MCF 10A (cell line): ENCODE measurements at regions not wholly inside any gene's neighbourhood (a gene's known extent, or its start where the extent isn't known, plus 50 kb on each side); places are given as distances from the start of the nearest gene placed in this dataset.

Experiments
- BruUV-seq: library from RNA; stranded (reverse); fragments of 400-500 nt; replicated peaks from 2 replicates; lab custom pipeline; 2021; lab: Mats Ljungman, UMichigan
- CTCF ChIA-PET: fragments of 300-600 bp; sonication (Branson Sonifier 250); formaldehyde crosslinking; extraction: SDS; loops from one replicate; lab custom pipeline; 2021; ENCODE audit warnings: antibody characterized with exemption, inconsistent platforms; lab: Yijun Ruan, JAX
- POLR2A ChIA-PET: fragments of 300-600, 350-650 bp; sonication (Branson Sonifier 250); formaldehyde crosslinking; extraction: SDS; loops from one replicate; lab custom pipeline; 2020; ENCODE audit warnings: antibody characterized with exemption, inconsistent platforms; lab: Yijun Ruan, JAX
- DNase-seq: peaks from one replicate; pipeline ENCODE4 v3.0.0-alpha.2; 2018; ENCODE audit not compliant: unreplicated experiment
- H3K27ac Mint-ChIP-seq: one replicate; pipeline ENCODE4 v1.8.0; 2022; ENCODE audit warnings: mild to moderate bottlenecking, low read depth, mixed read lengths; ENCODE audit not compliant: unreplicated experiment
- H3K27me3 Mint-ChIP-seq: one replicate; pipeline ENCODE4 v1.8.0; 2022; ENCODE audit warnings: mixed read lengths; ENCODE audit not compliant: insufficient read depth, unreplicated experiment
- H3K36me3 Mint-ChIP-seq: one replicate; pipeline ENCODE4 v1.8.0; 2022; ENCODE audit warnings: mild to moderate bottlenecking, moderate library complexity, mixed read lengths; ENCODE audit not compliant: insufficient read depth, unreplicated experiment
- H3K4me1 Mint-ChIP-seq: one replicate; pipeline ENCODE4 v1.8.0; 2022; ENCODE audit warnings: mixed read lengths; ENCODE audit not compliant: insufficient read depth, unreplicated experiment
- H3K4me3 Mint-ChIP-seq: one replicate; pipeline ENCODE4 v1.8.0; 2022; ENCODE audit warnings: mild to moderate bottlenecking, moderate library complexity, mixed read lengths; ENCODE audit not compliant: unreplicated experiment
- H3K9me3 Mint-ChIP-seq: one replicate; pipeline ENCODE4 v1.8.0; 2022; ENCODE audit warnings: mixed read lengths; ENCODE audit not compliant: unreplicated experiment
- intact Hi-C: fragments of 100-400 bp; cut with micrococcal nuclease; formaldehyde crosslinking; loops from 2 replicates; pipeline ENCODE4 v1.14.1; 2022
- TF ChIP-seq, protein P1 (sequence below): fragments of 200-600 bp; IDR thresholded peaks from one replicate; pipeline ENCODE4 v1.8.0; 2022; ENCODE audit warnings: antibody characterized with exemption, mild to moderate bottlenecking; ENCODE audit not compliant: unreplicated experiment

DNA sequence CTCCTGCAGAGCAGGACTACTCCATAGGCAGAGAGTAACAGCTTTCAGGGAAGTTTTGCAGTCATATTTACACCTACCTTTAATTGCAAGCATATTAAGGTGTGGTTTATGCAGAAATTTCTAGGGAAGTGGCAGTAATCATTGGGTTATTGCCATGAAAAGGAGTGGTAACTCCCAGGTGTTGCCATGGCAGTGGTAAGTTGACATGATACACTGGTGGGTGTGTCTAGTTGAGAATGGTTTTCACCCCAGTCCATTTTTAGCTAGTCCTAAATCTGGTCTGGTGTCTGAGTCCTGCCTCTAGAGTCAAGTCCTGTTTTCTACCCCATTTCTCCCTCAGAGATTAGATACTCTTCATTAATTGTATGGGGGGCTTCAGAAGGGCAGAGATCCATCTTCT is 128.4 kb upstream of the GMNC start:
- H3K27ac Mint-ChIP-seq, result no peak overlapping the region
- TF ChIP-seq, protein P1, sequence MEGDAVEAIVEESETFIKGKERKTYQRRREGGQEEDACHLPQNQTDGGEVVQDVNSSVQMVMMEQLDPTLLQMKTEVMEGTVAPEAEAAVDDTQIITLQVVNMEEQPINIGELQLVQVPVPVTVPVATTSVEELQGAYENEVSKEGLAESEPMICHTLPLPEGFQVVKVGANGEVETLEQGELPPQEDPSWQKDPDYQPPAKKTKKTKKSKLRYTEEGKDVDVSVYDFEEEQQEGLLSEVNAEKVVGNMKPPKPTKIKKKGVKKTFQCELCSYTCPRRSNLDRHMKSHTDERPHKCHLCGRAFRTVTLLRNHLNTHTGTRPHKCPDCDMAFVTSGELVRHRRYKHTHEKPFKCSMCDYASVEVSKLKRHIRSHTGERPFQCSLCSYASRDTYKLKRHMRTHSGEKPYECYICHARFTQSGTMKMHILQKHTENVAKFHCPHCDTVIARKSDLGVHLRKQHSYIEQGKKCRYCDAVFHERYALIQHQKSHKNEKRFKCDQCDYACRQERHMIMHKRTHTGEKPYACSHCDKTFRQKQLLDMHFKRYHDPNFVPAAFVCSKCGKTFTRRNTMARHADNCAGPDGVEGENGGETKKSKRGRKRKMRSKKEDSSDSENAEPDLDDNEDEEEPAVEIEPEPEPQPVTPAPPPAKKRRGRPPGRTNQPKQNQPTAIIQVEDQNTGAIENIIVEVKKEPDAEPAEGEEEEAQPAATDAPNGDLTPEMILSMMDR, result no peak
- no peak overlapping the region for H3K4me3 Mint-ChIP-seq
- ChIA-PET CTCF (no interaction called here), POLR2A (interaction anchor here (0.9 kb wide), 1 partner anchor 94 kb away, joined by 4 read pairs; no protein-coding TSS in a partner anchor)
- no peaks in the 10 kb centered on the region for H3K27me3 Mint-ChIP-seq
- DNase-seq, result peak; percentile 17
- H3K36me3 Mint-ChIP-seq, result no peaks in the 10 kb centered on the region
- no TSS peak for BruUV-seq
- intact Hi-C loops, result no loop called here
- H3K9me3 Mint-ChIP-seq, result peaks cover 21% of the 10 kb centered on the region
- no peaks in the 10 kb centered on the region for H3K4me1 Mint-ChIP-seq

DNA sequence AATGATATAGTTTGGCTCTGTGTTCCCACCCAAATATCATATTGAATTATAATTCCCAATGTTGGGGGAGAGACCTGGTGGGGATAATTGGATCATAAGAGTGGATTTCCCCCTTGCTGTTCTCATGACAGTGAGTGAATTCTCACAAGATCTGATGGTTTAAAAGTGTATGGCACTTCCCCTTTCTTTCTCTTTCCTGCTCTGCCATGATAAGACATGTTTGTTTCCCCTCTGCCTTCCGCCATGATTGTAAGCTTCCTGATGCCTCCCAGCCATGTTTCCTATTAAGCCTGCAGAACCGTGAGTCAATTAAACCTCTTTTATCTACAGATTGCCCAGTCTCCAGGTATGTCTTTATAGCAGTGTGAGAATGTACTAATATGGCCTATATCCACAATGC is 126.7 kb upstream of the GMNC start:
- BruUV-seq, result no TSS peak
- CTCF ChIA-PET, result no interaction called here
- H3K4me3 Mint-ChIP-seq, result no peak overlapping the region
- TF ChIP-seq, protein P1, result no peak
- no peaks in the 10 kb centered on the region for H3K4me1 Mint-ChIP-seq
- H3K27me3 Mint-ChIP-seq, result no peaks in the 10 kb centered on the region
- H3K9me3 Mint-ChIP-seq, result peaks cover 21% of the 10 kb centered on the region
- intact Hi-C loops, result no loop called here
- no peak for DNase-seq
- no peak overlapping the region for H3K27ac Mint-ChIP-seq
- H3K36me3 Mint-ChIP-seq, result no peaks in the 10 kb centered on the region
- POLR2A ChIA-PET, result no interaction called here

DNA sequence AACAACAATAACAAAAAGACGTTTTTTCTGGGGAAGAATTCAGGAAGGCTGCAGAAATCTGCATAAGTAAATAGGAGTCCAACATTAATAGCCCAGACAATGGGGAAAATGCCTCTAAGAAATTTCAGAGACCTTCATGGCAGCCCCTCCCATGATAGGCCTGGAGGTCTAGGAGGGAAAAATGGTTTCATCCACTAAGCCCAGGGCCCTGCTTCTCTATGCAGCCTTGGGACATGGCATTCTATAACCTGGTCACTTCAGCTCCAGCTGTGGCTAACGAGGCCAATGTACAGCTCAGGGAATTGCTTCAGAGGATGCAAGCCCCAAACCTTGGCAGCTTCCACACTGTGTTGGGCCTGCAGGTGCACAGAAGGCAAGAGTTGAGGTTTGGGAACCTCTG is 125.6 kb upstream of the GMNC start:
- no TSS peak for BruUV-seq
- POLR2A ChIA-PET, result no interaction called here
- Mint-ChIP-seq H3K4me1 (no peaks in the 10 kb centered on the region), H3K27me3 (no peaks in the 10 kb centered on the region), H3K36me3 (no peaks in the 10 kb centered on the region), H3K4me3 (no peak overlapping the region), H3K27ac (no peak overlapping the region), H3K9me3 (peaks cover 21% of the 10 kb centered on the region)
- CTCF ChIA-PET, result interaction anchor here (0.7 kb wide), 2 partner anchors 25 to 583 kb away, joined by 3 read pairs; no protein-coding TSS in a partner anchor
- TF ChIP-seq, protein P1, result no peak
- intact Hi-C loops, result no loop called here
- no peak for DNase-seq

DNA sequence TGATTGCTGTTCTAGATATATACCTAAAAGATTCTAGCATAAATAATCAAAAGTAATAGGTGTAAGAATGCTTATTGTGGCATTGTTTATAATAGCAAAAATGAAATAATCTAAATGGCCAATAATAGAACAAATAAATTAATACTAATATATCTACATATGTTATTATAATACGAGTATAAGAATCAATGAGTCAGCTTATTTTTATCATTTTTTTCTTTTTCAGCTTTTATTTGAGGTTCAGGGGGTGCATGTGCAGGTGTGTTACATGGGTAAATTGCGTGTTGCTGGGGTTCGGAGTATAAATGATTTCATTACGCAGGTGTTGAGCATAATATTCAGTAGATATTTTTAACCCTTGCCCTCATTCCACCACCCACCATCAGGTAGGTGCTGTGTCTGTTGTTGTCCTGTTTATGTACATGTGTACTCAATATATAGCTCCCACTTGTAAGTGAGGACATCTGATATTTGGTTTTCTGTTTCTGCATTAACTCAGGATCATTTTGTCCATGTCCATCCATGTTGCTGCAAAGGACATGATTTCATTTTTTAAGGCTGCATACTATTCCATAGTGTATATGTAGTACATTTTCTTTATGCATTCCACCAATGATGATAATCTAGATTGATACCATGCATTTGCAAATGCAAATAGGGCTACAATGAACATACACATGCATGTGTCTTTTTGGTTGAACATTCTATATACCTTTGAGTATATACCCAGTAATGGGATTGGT is 122.2 kb upstream of the GMNC start:
- no peaks in the 10 kb centered on the region for H3K27me3 Mint-ChIP-seq
- ChIA-PET CTCF (interaction anchor here (0.6 kb wide), 1 partner anchor 120 kb away, joined by 4 read pairs; no protein-coding TSS in a partner anchor), POLR2A (no interaction called here)
- no peak overlapping the region for H3K4me3 Mint-ChIP-seq
- H3K36me3 Mint-ChIP-seq, result no peaks in the 10 kb centered on the region
- TF ChIP-seq, protein P1, result no peak
- no peaks in the 10 kb centered on the region for H3K4me1 Mint-ChIP-seq
- intact Hi-C loops, result no loop called here
- no peak overlapping the region for H3K27ac Mint-ChIP-seq
- no peak for DNase-seq
- BruUV-seq, result no TSS peak
- peaks cover 19% of the 10 kb centered on the region for H3K9me3 Mint-ChIP-seq
